ENCODE measurements at regions not wholly inside any gene's neighbourhood (a gene's known extent, or its start where the extent isn't known, plus 50 kb on each side); places are given as distances from the start of the nearest gene placed in this dataset.

DNA sequence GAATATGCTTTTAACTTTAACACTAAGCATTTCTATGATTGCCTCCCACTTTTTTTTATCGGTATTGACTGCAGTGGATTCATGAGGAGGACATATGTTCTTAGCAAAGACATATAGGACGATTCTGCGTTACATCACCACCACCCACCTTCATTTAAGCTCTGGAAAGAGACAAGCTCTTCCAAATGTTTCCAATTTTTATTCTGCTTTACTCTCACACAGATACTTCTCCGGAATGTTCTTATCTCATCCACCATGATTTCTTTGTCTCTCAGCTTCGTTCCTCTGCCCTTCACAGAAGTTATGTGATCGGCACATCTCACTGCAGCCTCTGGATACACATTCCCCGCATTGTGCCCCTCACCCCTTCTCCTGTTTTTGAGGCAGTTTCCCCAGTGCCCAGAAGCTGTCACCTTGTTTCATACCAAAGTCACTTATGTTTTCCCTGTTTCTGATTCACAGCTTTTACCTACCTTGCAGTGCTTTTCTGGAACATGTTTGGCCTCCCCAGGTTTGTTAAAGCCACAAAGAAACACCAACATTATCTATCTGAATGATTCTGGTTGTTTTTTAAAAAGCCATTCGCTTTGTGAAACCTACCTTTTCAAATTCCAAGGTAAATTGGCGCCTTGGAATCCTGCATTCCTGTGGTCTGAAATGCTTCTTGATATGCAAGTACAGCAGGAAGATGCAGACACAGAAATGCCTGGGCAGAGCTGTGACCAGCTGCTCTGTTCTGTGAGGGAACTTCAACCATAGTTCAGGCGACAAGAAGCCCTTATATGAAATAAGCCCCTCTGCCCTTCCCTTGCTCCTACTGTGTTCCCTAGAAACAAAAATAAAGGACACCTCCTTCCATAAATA lies 1020.2 kb downstream of the TTLL7 start:
- no peak overlapping the region for H4K8ac ChIP-seq (ENCODE audit: low read depth in 2 of 2, low read length in 2 of 2)
- H2BK120ac ChIP-seq (ENCODE audit: low read depth, low read length), result no peak overlapping the region
- in situ Hi-C loops (cut with MboI; ENCODE audit: low sequenced_read_pairs) (no loop called here), dilution Hi-C loops (cut with HindIII; ENCODE audit: low sequenced_read_pairs, unreplicated experiment) (no loop called here), intact Hi-C loops (cut with micrococcal nuclease) (no loop called here)
- H3K9me3 ChIP-seq (ENCODE audit: control insufficient read depth, insufficient read depth, low read length), result 0 out of 2 replicates have a peak, but pooled peaks cover 1% of the 10 kb centered on the region
- ChIA-PET POLR2A (ENCODE audit: unreplicated experiment) (no interaction called here), CTCF (no interaction called here)
- ATAC-seq (ENCODE audit: low read depth) (no peak), DNase-seq (no peak)
- H3K4ac ChIP-seq (ENCODE audit: low read depth, low read length), result no peak overlapping the region
- H2BK5ac ChIP-seq (ENCODE audit: low read depth, low read length, poor library complexity, severe bottlenecking), result no peak overlapping the region
- no peak for TF ChIP-seq MXI1 (IDR thresholded peaks at IDR 0.05; ENCODE audit: borderline replicate concordance, low read depth, low read length)
- TF ChIP-seq BHLHE40 (IDR thresholded peaks at IDR 0.05; ENCODE audit: low read depth, low read length), result no peak
- TF ChIP-seq CEBPB (IDR thresholded peaks at IDR 0.05; ENCODE audit: low read depth, low read length), result no peak
- no peak for TF ChIP-seq RCOR1 (IDR thresholded peaks at IDR 0.05; ENCODE audit: insufficient replicate concordance, low read length)
- TF ChIP-seq FOS (IDR thresholded peaks at IDR 0.05; ENCODE audit: low read depth, low read length), result no peak
- no peak for TF ChIP-seq NFE2L2 (IDR thresholded peaks at IDR 0.05; ENCODE audit: low read depth, low read length)
- TF ChIP-seq, protein P1, sequence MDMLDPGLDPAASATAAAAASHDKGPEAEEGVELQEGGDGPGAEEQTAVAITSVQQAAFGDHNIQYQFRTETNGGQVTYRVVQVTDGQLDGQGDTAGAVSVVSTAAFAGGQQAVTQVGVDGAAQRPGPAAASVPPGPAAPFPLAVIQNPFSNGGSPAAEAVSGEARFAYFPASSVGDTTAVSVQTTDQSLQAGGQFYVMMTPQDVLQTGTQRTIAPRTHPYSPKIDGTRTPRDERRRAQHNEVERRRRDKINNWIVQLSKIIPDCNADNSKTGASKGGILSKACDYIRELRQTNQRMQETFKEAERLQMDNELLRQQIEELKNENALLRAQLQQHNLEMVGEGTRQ (IDR thresholded peaks at IDR 0.05; ENCODE audit: low read depth, low read length), result no peak
- no peak for TF ChIP-seq MAFK (IDR thresholded peaks at IDR 0.05; ENCODE audit: low read depth, low read length)
- TF ChIP-seq, protein P2, sequence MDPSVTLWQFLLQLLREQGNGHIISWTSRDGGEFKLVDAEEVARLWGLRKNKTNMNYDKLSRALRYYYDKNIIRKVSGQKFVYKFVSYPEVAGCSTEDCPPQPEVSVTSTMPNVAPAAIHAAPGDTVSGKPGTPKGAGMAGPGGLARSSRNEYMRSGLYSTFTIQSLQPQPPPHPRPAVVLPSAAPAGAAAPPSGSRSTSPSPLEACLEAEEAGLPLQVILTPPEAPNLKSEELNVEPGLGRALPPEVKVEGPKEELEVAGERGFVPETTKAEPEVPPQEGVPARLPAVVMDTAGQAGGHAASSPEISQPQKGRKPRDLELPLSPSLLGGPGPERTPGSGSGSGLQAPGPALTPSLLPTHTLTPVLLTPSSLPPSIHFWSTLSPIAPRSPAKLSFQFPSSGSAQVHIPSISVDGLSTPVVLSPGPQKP (IDR thresholded peaks at IDR 0.05; ENCODE audit: borderline replicate concordance, low read depth, low read length), result no peak
- no peak for TF ChIP-seq POLR2A (IDR thresholded peaks at IDR 0.05; ENCODE audit: low read depth, low read length)
- TF ChIP-seq RFX5 (IDR thresholded peaks at IDR 0.05; ENCODE audit: low read depth, low read length), result no peak
- no peaks in the 10 kb centered on the region for H3K27me3 ChIP-seq (ENCODE audit: control insufficient read depth, insufficient read depth, low read length)
- no peak overlapping the region for H4K5ac ChIP-seq (ENCODE audit: low read depth, low read length)
- no peak overlapping the region for H2BK15ac ChIP-seq (ENCODE audit: low read depth, low read length)
- H3K56ac ChIP-seq (ENCODE audit: extremely low read depth, insufficient read depth, low read length), result no peak overlapping the region
- no peak overlapping the region for H2AK5ac ChIP-seq (ENCODE audit: low read depth, low read length)
- no peak overlapping the region for H3K9ac ChIP-seq (ENCODE audit: low read depth, low read length)
- no peak overlapping the region for H3K14ac ChIP-seq (replicated peaks; ENCODE audit: low read depth, low read length)
- H4K91ac ChIP-seq (ENCODE audit: insufficient read depth, low read depth, low read length), result no peak overlapping the region
- H3K4me2 ChIP-seq (ENCODE audit: low read depth, low read length), result no peak overlapping the region
- no peak overlapping the region for H2BK20ac ChIP-seq (ENCODE audit: low read depth, low read length)
- H3K9me1 ChIP-seq (ENCODE audit: insufficient read depth, low read length), result no peaks in the 10 kb centered on the region
- H3K4me1 ChIP-seq (ENCODE audit: control insufficient read depth, insufficient read depth, low read length), result no peaks in the 10 kb centered on the region
- no peaks in the 10 kb centered on the region for H4K20me1 ChIP-seq (ENCODE audit: insufficient read depth, low read length)
- H3K23ac ChIP-seq (ENCODE audit: low read depth, low read length), result no peak overlapping the region
- no peaks in the 10 kb centered on the region for H3K36me3 ChIP-seq (ENCODE audit: control insufficient read depth, insufficient read depth, low read length)
- WGBS, 2 experiments (ENCODE audit: extremely low coverage in 2 of 2, insufficient read length in 1 of 2), result 68% methylated on average over 6 of the region's 10 CpGs; no CpG with 5 or more reads in 1 of the 2 experiments
- BruUV-seq (replicated peaks), result no TSS peak
- H2AFZ ChIP-seq (replicated peaks; ENCODE audit: low read length, poor library complexity), result no peak overlapping the region
- no peak overlapping the region for H2AK9ac ChIP-seq (replicated peaks; ENCODE audit: low read depth, low read length, poor library complexity)
- no peaks in the 10 kb centered on the region for H3K79me1 ChIP-seq (ENCODE audit: low read depth in 1 of 2, low read length in 2 of 2)
- no peak overlapping the region for H3K27ac ChIP-seq (ENCODE audit: insufficient read depth, low read length)
- no peak overlapping the region for H3K18ac ChIP-seq (ENCODE audit: low read depth, low read length)
- H3K4me3 ChIP-seq (ENCODE audit: insufficient read depth, low read depth, low read length), result no peak overlapping the region
